Body of pancreas (tissue), 4 donors: ENCODE measurements at regions not wholly inside any gene's neighbourhood (a gene's known extent, or its start where the extent isn't known, plus 50 kb on each side); places are given as distances from the start of the nearest gene placed in this dataset.

Experiments
- POLR2A ChIP-seq, 3 donors: fragments of 450-650 bp; IDR thresholded peaks; one replicate each; pipeline ENCODE4 v1.6.1; 2016; ENCODE audit warnings: antibody characterized with exemption in 3 of 3, mild to moderate bottlenecking in 2 of 3
- TF ChIP-seq, protein P1 (sequence below), 7 experiments: fragments of 450-650 bp in 4 of 7; fragments of 200-600 bp in 3 of 7; sonication (generic) in 3 of 7; IDR thresholded peaks; one replicate each; pipeline ENCODE4 v1.5.1; 2016 to 2019; ENCODE audit warnings: antibody characterized with exemption in 7 of 7

DNA sequence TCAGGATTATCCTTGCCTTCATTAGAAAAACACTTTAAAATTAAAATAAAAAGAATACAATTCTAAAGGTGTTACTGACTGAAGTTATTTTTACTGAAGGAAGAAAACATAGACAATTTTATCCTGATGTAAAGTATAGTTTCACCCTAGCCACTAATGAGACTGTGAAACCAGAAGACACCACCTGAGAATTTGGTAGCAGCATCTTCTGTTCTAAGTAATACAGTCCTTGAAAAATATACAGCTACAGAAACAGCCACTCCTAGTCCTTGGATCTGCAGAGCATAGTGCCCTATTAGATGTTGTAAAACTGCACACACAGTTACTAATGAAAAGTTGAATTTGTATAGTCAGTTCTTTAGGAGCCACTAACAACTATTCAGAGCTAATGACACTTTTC lies 377.7 kb downstream of the PRR16 start:
- TF ChIP-seq POLR2A (IDR thresholded peaks at IDR 0.05) = no peak
- TF ChIP-seq, protein P1, sequence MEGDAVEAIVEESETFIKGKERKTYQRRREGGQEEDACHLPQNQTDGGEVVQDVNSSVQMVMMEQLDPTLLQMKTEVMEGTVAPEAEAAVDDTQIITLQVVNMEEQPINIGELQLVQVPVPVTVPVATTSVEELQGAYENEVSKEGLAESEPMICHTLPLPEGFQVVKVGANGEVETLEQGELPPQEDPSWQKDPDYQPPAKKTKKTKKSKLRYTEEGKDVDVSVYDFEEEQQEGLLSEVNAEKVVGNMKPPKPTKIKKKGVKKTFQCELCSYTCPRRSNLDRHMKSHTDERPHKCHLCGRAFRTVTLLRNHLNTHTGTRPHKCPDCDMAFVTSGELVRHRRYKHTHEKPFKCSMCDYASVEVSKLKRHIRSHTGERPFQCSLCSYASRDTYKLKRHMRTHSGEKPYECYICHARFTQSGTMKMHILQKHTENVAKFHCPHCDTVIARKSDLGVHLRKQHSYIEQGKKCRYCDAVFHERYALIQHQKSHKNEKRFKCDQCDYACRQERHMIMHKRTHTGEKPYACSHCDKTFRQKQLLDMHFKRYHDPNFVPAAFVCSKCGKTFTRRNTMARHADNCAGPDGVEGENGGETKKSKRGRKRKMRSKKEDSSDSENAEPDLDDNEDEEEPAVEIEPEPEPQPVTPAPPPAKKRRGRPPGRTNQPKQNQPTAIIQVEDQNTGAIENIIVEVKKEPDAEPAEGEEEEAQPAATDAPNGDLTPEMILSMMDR (IDR thresholded peaks at IDR 0.05) = no peak
